ENCODE measurements at regions not wholly inside any gene's neighbourhood (a gene's known extent, or its start where the extent isn't known, plus 50 kb on each side); places are given as distances from the start of the nearest gene placed in this dataset.

- Histone ChIP-seq H3K36me3 (ENCODE audit: control insufficient read depth, insufficient read depth, low read length) (no peaks in the 10 kb centered on the region), H3K27me3 (ENCODE audit: control insufficient read depth, insufficient read depth, low read length) (no peaks in the 10 kb centered on the region), H3K4me3 (ENCODE audit: low read length) (no peak overlapping the region), H3K4me1 (ENCODE audit: control insufficient read depth, insufficient read depth, low read length) (no peaks in the 10 kb centered on the region), H3K9me3 (ENCODE audit: control insufficient read depth, insufficient read depth, low read length) (no peaks in the 10 kb centered on the region), H3K27ac (ENCODE audit: low read length) (no peak overlapping the region)
- no peak for DNase-seq (ENCODE audit: low read depth, low spot score)
- no CpG with 5 or more reads among the region's 11 CpGs for WGBS (ENCODE audit: insufficient coverage, insufficient read length)
These were observed 73.0 kb upstream of the RAB12 start for GRCh38 chr18:8536231-8536630.

GRCh38 chr18:8536922-8537321, 72.3 kb upstream of the RAB12 start:
- H3K27me3 ChIP-seq (ENCODE audit: control insufficient read depth, insufficient read depth, low read length), result no peaks in the 10 kb centered on the region
- WGBS (ENCODE audit: insufficient coverage, insufficient read length), result no CpG with 5 or more reads among the region's 14 CpGs
- DNase-seq (ENCODE audit: low read depth, low spot score), result no peak
- H3K4me3 ChIP-seq (ENCODE audit: low read length), result no peak overlapping the region
- no peaks in the 10 kb centered on the region for H3K9me3 ChIP-seq (ENCODE audit: control insufficient read depth, insufficient read depth, low read length)
- no peak overlapping the region for H3K27ac ChIP-seq (ENCODE audit: low read length)
- no peaks in the 10 kb centered on the region for H3K4me1 ChIP-seq (ENCODE audit: control insufficient read depth, insufficient read depth, low read length)
- H3K36me3 ChIP-seq (ENCODE audit: control insufficient read depth, insufficient read depth, low read length), result no peaks in the 10 kb centered on the region

- Histone ChIP-seq H3K9me3 (ENCODE audit: control insufficient read depth, insufficient read depth, low read length) (no peaks in the 10 kb centered on the region), H3K4me1 (ENCODE audit: control insufficient read depth, insufficient read depth, low read length) (no peaks in the 10 kb centered on the region), H3K36me3 (ENCODE audit: control insufficient read depth, insufficient read depth, low read length) (no peaks in the 10 kb centered on the region), H3K27ac (ENCODE audit: low read length) (no peak overlapping the region), H3K27me3 (ENCODE audit: control insufficient read depth, insufficient read depth, low read length) (no peaks in the 10 kb centered on the region), H3K4me3 (ENCODE audit: low read length) (no peak overlapping the region)
- 100% methylated on average over 6 of the region's 17 CpGs for WGBS (ENCODE audit: insufficient coverage, insufficient read length)
- no peak for DNase-seq (ENCODE audit: low read depth, low spot score)
These were observed 71.8 kb upstream of the RAB12 start for GRCh38 chr18:8537400-8537799.

- WGBS (ENCODE audit: insufficient coverage, insufficient read length), result no CpG with 5 or more reads among the region's 2 CpGs
These were observed 70.3 kb upstream of the RAB12 start for GRCh38 chr18:8538935-8539334.

GRCh38 chr18:8546677-8547076, 62.6 kb upstream of the RAB12 start:
- Histone ChIP-seq H3K27ac (ENCODE audit: low read length) (no peak overlapping the region), H3K27me3 (ENCODE audit: control insufficient read depth, insufficient read depth, low read length) (no peaks in the 10 kb centered on the region), H3K36me3 (ENCODE audit: control insufficient read depth, insufficient read depth, low read length) (no peaks in the 10 kb centered on the region), H3K9me3 (ENCODE audit: control insufficient read depth, insufficient read depth, low read length) (no peaks in the 10 kb centered on the region), H3K4me3 (ENCODE audit: low read length) (no peak overlapping the region), H3K4me1 (ENCODE audit: control insufficient read depth, insufficient read depth, low read length) (peaks cover 3% of the 10 kb centered on the region; the same call in 1 of the 2 replicates)
- WGBS (ENCODE audit: insufficient coverage, insufficient read length), result no CpG with 5 or more reads among the region's 5 CpGs
- DNase-seq (ENCODE audit: low read depth, low spot score), result no peak

More at GRCh38 chr18:8538935-8539334, 70.3 kb upstream of the RAB12 start:
- Histone ChIP-seq H3K4me1 (ENCODE audit: control insufficient read depth, insufficient read depth, low read length) (no peaks in the 10 kb centered on the region), H3K36me3 (ENCODE audit: control insufficient read depth, insufficient read depth, low read length) (no peaks in the 10 kb centered on the region), H3K27ac (ENCODE audit: low read length) (no peak overlapping the region), H3K27me3 (ENCODE audit: control insufficient read depth, insufficient read depth, low read length) (no peaks in the 10 kb centered on the region), H3K9me3 (ENCODE audit: control insufficient read depth, insufficient read depth, low read length) (no peaks in the 10 kb centered on the region), H3K4me3 (ENCODE audit: low read length) (no peak overlapping the region)
- DNase-seq (ENCODE audit: low read depth, low spot score), result no peak

GRCh38 chr18:8548186-8548585, 61.1 kb upstream of the RAB12 start:
- H3K9me3 ChIP-seq (ENCODE audit: control insufficient read depth, insufficient read depth, low read length), result no peaks in the 10 kb centered on the region
- no peaks in the 10 kb centered on the region for H3K36me3 ChIP-seq (ENCODE audit: control insufficient read depth, insufficient read depth, low read length)
- H3K27ac ChIP-seq (ENCODE audit: low read length), result no peak overlapping the region
- peaks cover 3% of the 10 kb centered on the region; the same call in 1 of the 2 replicates for H3K4me1 ChIP-seq (ENCODE audit: control insufficient read depth, insufficient read depth, low read length)
- no peaks in the 10 kb centered on the region for H3K27me3 ChIP-seq (ENCODE audit: control insufficient read depth, insufficient read depth, low read length)
- no peak overlapping the region for H3K4me3 ChIP-seq (ENCODE audit: low read length)
- no peak for DNase-seq (ENCODE audit: low read depth, low spot score)
- no CpG with 5 or more reads among the region's 8 CpGs for WGBS (ENCODE audit: insufficient coverage, insufficient read length)

GRCh38 chr18:8549254-8549757, 59.9 kb upstream of the RAB12 start:
- H3K27ac ChIP-seq (ENCODE audit: low read length), result no peak overlapping the region
- no peaks in the 10 kb centered on the region for H3K9me3 ChIP-seq (ENCODE audit: control insufficient read depth, insufficient read depth, low read length)
- H3K4me3 ChIP-seq (ENCODE audit: low read length), result no peak overlapping the region
- no CpG with 5 or more reads among the region's 6 CpGs for whole genome bisulfite sequencing (ENCODE audit: insufficient coverage, insufficient read length)
- DNase-seq (ENCODE audit: low read depth, low spot score), result no peak
- no peaks in the 10 kb centered on the region for H3K27me3 ChIP-seq (ENCODE audit: control insufficient read depth, insufficient read depth, low read length)
- H3K4me1 ChIP-seq (ENCODE audit: control insufficient read depth, insufficient read depth, low read length), result peaks cover 3% of the 10 kb centered on the region; the same call in 1 of the 2 replicates
- no peaks in the 10 kb centered on the region for H3K36me3 ChIP-seq (ENCODE audit: control insufficient read depth, insufficient read depth, low read length)

- DNase-seq (ENCODE audit: low read depth, low spot score), result no peak
- H3K4me1 ChIP-seq (ENCODE audit: control insufficient read depth, insufficient read depth, low read length), result peaks cover 3% of the 10 kb centered on the region
- WGBS (ENCODE audit: insufficient coverage, insufficient read length), result no CpG with 5 or more reads among the region's 4 CpGs
- H3K9me3 ChIP-seq (ENCODE audit: control insufficient read depth, insufficient read depth, low read length), result no peaks in the 10 kb centered on the region
- H3K36me3 ChIP-seq (ENCODE audit: control insufficient read depth, insufficient read depth, low read length), result no peaks in the 10 kb centered on the region
- no peak overlapping the region for H3K4me3 ChIP-seq (ENCODE audit: low read length)
- H3K27me3 ChIP-seq (ENCODE audit: control insufficient read depth, insufficient read depth, low read length), result no peaks in the 10 kb centered on the region; the same call in 1 of the 2 replicates
- no peak overlapping the region for H3K27ac ChIP-seq (ENCODE audit: low read length)
These were observed 57.1 kb upstream of the RAB12 start for GRCh38 chr18:8552151-8552550.

GRCh38 chr18:8554354-8554753, 54.9 kb upstream of the RAB12 start:
- Histone ChIP-seq H3K4me1 (ENCODE audit: control insufficient read depth, insufficient read depth, low read length) (peaks cover 3% of the 10 kb centered on the region), H3K27me3 (ENCODE audit: control insufficient read depth, insufficient read depth, low read length) (no peaks in the 10 kb centered on the region; the same call in 1 of the 2 replicates), H3K27ac (ENCODE audit: low read length) (no peak overlapping the region), H3K9me3 (ENCODE audit: control insufficient read depth, insufficient read depth, low read length) (no peaks in the 10 kb centered on the region), H3K36me3 (ENCODE audit: control insufficient read depth, insufficient read depth, low read length) (no peaks in the 10 kb centered on the region), H3K4me3 (ENCODE audit: low read length) (no peak overlapping the region)
- no peak for DNase-seq (ENCODE audit: low read depth, low spot score)
- WGBS (ENCODE audit: insufficient coverage, insufficient read length), result no CpG with 5 or more reads among the region's 2 CpGs

GRCh38 chr18:8556424-8556823, 52.8 kb upstream of the RAB12 start:
- no peaks in the 10 kb centered on the region; the same call in 1 of the 2 replicates for H3K27me3 ChIP-seq (ENCODE audit: control insufficient read depth, insufficient read depth, low read length)
- peaks cover 3% of the 10 kb centered on the region for H3K4me1 ChIP-seq (ENCODE audit: control insufficient read depth, insufficient read depth, low read length)
- H3K4me3 ChIP-seq (ENCODE audit: low read length), result no peak overlapping the region
- H3K9me3 ChIP-seq (ENCODE audit: control insufficient read depth, insufficient read depth, low read length), result no peaks in the 10 kb centered on the region
- no CpG with 5 or more reads among the region's 4 CpGs for WGBS (ENCODE audit: insufficient coverage, insufficient read length)
- no peak for DNase-seq (ENCODE audit: low read depth, low spot score)
- no peak overlapping the region for H3K27ac ChIP-seq (ENCODE audit: low read length)
- no peaks in the 10 kb centered on the region for H3K36me3 ChIP-seq (ENCODE audit: control insufficient read depth, insufficient read depth, low read length)
